IMR-90 (cell line): ENCODE measurements at regions not wholly inside any gene's neighbourhood (a gene's known extent, or its start where the extent isn't known, plus 50 kb on each side); places are given as distances from the start of the nearest gene placed in this dataset.

Experiments
- ATAC-seq: fragments of 200-7000 bp; cut with Tn5 transposase; 2 replicates; pipeline ENCODE4 v1.9.1; 2020; ENCODE audit warnings: low read depth, mild to moderate bottlenecking, moderate library complexity
- BruUV-seq: library from RNA; stranded (reverse); fragments of 400-500 nt; replicated peaks from 2 replicates; lab custom pipeline; 2021; lab: Mats Ljungman, UMichigan
- CTCF ChIA-PET: fragments of 300-600 bp; formaldehyde crosslinking; extraction: SDS; loops from one replicate; lab custom pipeline; 2021; ENCODE audit warnings: antibody characterized with exemption; lab: Yijun Ruan, JAX
- POLR2A ChIA-PET: fragments of 300-600 bp; sonication (Branson Sonifier 250); formaldehyde crosslinking; loops from one replicate; lab custom pipeline; 2022; ENCODE audit warnings: antibody characterized with exemption; ENCODE audit not compliant: unreplicated experiment; lab: Charles Lee
- DNase-seq: peaks from one replicate; pipeline ENCODE4 v3.0.0; 2013
- H2AFZ ChIP-seq: replicated peaks from 2 replicates; pipeline ENCODE3; 2013; ENCODE audit warnings: low read length, mild to moderate bottlenecking; ENCODE audit not compliant: poor library complexity
- H2AK5ac ChIP-seq: 2 replicates; pipeline ENCODE4 v1.6.1; 2013; ENCODE audit warnings: low read depth, low read length, inconsistent platforms
- H2AK9ac ChIP-seq: replicated peaks from 2 replicates; pipeline ENCODE3; 2013; ENCODE audit warnings: mild to moderate bottlenecking, low read depth, low read length, moderate library complexity; ENCODE audit not compliant: poor library complexity
- H2BK120ac ChIP-seq: 2 replicates; pipeline ENCODE4 v1.6.1; 2013; ENCODE audit warnings: low read depth, low read length, inconsistent platforms
- H2BK15ac ChIP-seq: 3 replicates; pipeline ENCODE4 v1.6.1; 2013; ENCODE audit warnings: low read depth, low read length, inconsistent platforms
- H2BK20ac ChIP-seq: 2 replicates; pipeline ENCODE4 v1.6.1; 2013; ENCODE audit warnings: low read depth, mild to moderate bottlenecking, inconsistent platforms, low read length, moderate library complexity
- H2BK5ac ChIP-seq: 2 replicates; pipeline ENCODE4 v1.6.1; 2013; ENCODE audit warnings: mild to moderate bottlenecking, low read depth, low read length, inconsistent platforms; ENCODE audit not compliant: poor library complexity, severe bottlenecking
- H3K14ac ChIP-seq: replicated peaks from 2 replicates; pipeline ENCODE4 v1.6.1; 2013; ENCODE audit warnings: low read depth, low read length, inconsistent platforms
- H3K18ac ChIP-seq: 2 replicates; pipeline ENCODE4 v1.6.1; 2013; ENCODE audit warnings: low read depth, low read length, control low read depth
- H3K23ac ChIP-seq: 2 replicates; pipeline ENCODE4 v1.6.1; 2013; ENCODE audit warnings: low read depth, low read length, inconsistent platforms
- H3K27ac ChIP-seq: 2 replicates; pipeline ENCODE4 v1.5.1; 2013; ENCODE audit warnings: mild to moderate bottlenecking, control low read depth, low read length; ENCODE audit not compliant: insufficient read depth
- H3K27me3 ChIP-seq: 2 replicates; pipeline ENCODE4 v1.6.1; 2013; ENCODE audit warnings: low read length; ENCODE audit not compliant: control insufficient read depth, insufficient read depth
- H3K36me3 ChIP-seq: 2 replicates; pipeline ENCODE4 v1.6.1; 2013; ENCODE audit warnings: low read length, mixed read lengths; ENCODE audit not compliant: control insufficient read depth, insufficient read depth
- H3K4ac ChIP-seq: 2 replicates; pipeline ENCODE4 v1.6.1; 2013; ENCODE audit warnings: low read depth, low read length, inconsistent platforms
- H3K4me1 ChIP-seq: 2 replicates; pipeline ENCODE4 v1.6.1; 2013; ENCODE audit warnings: low read length, mixed read lengths; ENCODE audit not compliant: control insufficient read depth, insufficient read depth
- H3K4me2 ChIP-seq: 2 replicates; pipeline ENCODE4 v1.6.1; 2013; ENCODE audit warnings: low read depth, mild to moderate bottlenecking, control low read depth, low read length, moderate library complexity
- H3K4me3 ChIP-seq: 2 replicates; pipeline ENCODE4 v1.5.1; 2013; ENCODE audit warnings: low read depth, mild to moderate bottlenecking, control low read depth, low read length, moderate library complexity; ENCODE audit not compliant: insufficient read depth
- H3K56ac ChIP-seq: 2 replicates; pipeline ENCODE4 v1.6.1; 2013; ENCODE audit warnings: low read length, inconsistent platforms; ENCODE audit not compliant: insufficient read depth; ENCODE audit errors: extremely low read depth
- H3K79me1 ChIP-seq, 2 experiments: 2 replicates each; pipeline ENCODE4 v1.6.1; 2013; ENCODE audit warnings: low read length in 2 of 2, inconsistent platforms in 1 of 2, low read depth in 1 of 2
- H3K9ac ChIP-seq: 2 replicates; pipeline ENCODE4 v1.6.1; 2013; ENCODE audit warnings: low read depth, low read length, control low read depth
- H3K9me1 ChIP-seq: 2 replicates; pipeline ENCODE4 v1.6.1; 2013; ENCODE audit warnings: low read length, inconsistent platforms; ENCODE audit not compliant: insufficient read depth
- H3K9me3 ChIP-seq: 2 replicates; pipeline ENCODE4 v1.6.1; 2013; ENCODE audit warnings: low read length; ENCODE audit not compliant: control insufficient read depth, insufficient read depth
- H4K20me1 ChIP-seq: 2 replicates; pipeline ENCODE4 v1.6.1; 2013; ENCODE audit warnings: low read length, inconsistent platforms; ENCODE audit not compliant: insufficient read depth
- H4K5ac ChIP-seq: 2 replicates; pipeline ENCODE4 v1.6.1; 2013; ENCODE audit warnings: mild to moderate bottlenecking, low read depth, low read length, control low read depth
- H4K8ac ChIP-seq, 2 experiments: 2 replicates each; pipeline ENCODE4 v1.6.1; 2013; ENCODE audit warnings: low read depth in 2 of 2, low read length in 2 of 2, control low read depth in 1 of 2, inconsistent platforms in 1 of 2
- H4K91ac ChIP-seq: 2 replicates; pipeline ENCODE4 v1.6.1; 2013; ENCODE audit warnings: low read depth, low read length, inconsistent platforms; ENCODE audit not compliant: insufficient read depth
- CEBPB ChIP-seq: IDR thresholded peaks from 2 replicates; pipeline ENCODE4 v1.6.1; 2012; ENCODE audit warnings: low read depth, low read length, improper control_type of control experiment
- CTCF ChIP-seq: conservative IDR thresholded peaks from 2 replicates; pipeline ENCODE4 v1.5.1; 2012; ENCODE audit warnings: mild to moderate bottlenecking, low read depth, low read length, improper control_type of control experiment
- FOS ChIP-seq: fragments of 150-350 bp; IDR thresholded peaks from 2 replicates; pipeline ENCODE4 v1.6.1; 2016; ENCODE audit warnings: low read depth, low read length
- MAFK ChIP-seq: IDR thresholded peaks from 2 replicates; pipeline ENCODE4 v1.6.1; 2012; ENCODE audit warnings: low read depth, low read length, improper control_type of control experiment
- MAZ ChIP-seq: IDR thresholded peaks from 2 replicates; pipeline ENCODE4 v1.6.1; 2012; ENCODE audit warnings: low read depth, mild to moderate bottlenecking, low read length, improper control_type of control experiment, moderate library complexity, borderline replicate concordance
- MXI1 ChIP-seq: IDR thresholded peaks from 2 replicates; pipeline ENCODE4 v1.6.1; 2012; ENCODE audit warnings: low read depth, mild to moderate bottlenecking, low read length, moderate library complexity, borderline replicate concordance
- NFE2L2 ChIP-seq: fragments of 150-350 bp; IDR thresholded peaks from 2 replicates; pipeline ENCODE4 v1.6.1; 2016; ENCODE audit warnings: low read depth, mild to moderate bottlenecking, low read length
- POLR2A ChIP-seq: IDR thresholded peaks from 2 replicates; pipeline ENCODE4 v1.6.1; 2012; ENCODE audit warnings: mild to moderate bottlenecking, low read depth, low read length
- RAD21 ChIP-seq: IDR thresholded peaks from 2 replicates; pipeline ENCODE4 v1.6.1; 2012; ENCODE audit warnings: low read length, improper control_type of control experiment
- RFX5 ChIP-seq: IDR thresholded peaks from 2 replicates; pipeline ENCODE4 v1.8.0; 2012; ENCODE audit warnings: low read depth, mild to moderate bottlenecking, low read length, moderate library complexity
- SMC3 ChIP-seq: fragments of 150-350 bp; IDR thresholded peaks from 2 replicates; pipeline ENCODE4 v1.6.1; 2016; ENCODE audit warnings: low read depth, mild to moderate bottlenecking, antibody characterized with exemption, low read length, moderate library complexity
- WGBS, 2 experiments: methylation state at CpG; one replicate each; pipeline versions ENCODE4 v1.1.5 to v1.1.7; 2013; ENCODE audit warnings: missing lambda C conversion rate in 2 of 2; ENCODE audit not compliant: insufficient read length in 1 of 2; ENCODE audit errors: extremely low coverage in 2 of 2; 5-methylcytosine and 5-hydroxymethylcytosine counted together
- dilution Hi-C: fragments of 300-500 bp; cut with HindIII; formaldehyde crosslinking; loops from one replicate; pipeline ENCODE4 v1.14.3; 2018; ENCODE audit warnings: low sequenced_read_pairs; ENCODE audit not compliant: unreplicated experiment
- in situ Hi-C: fragments of 300-500 bp; cut with MboI; formaldehyde crosslinking; loops from 3 replicates; pipeline ENCODE4 v1.14.3; 2019; ENCODE audit warnings: low sequenced_read_pairs, inconsistent platforms, mixed read lengths
- intact Hi-C: fragments of 100-400 bp; cut with micrococcal nuclease; formaldehyde crosslinking; loops from 2 replicates; pipeline ENCODE4 v1.10.0; 2022

- Histone ChIP-seq H2AK9ac (no peak overlapping the region), H3K56ac (no peak overlapping the region), H3K4ac (no peak overlapping the region), H4K91ac (no peak overlapping the region), H3K9me3 (no peaks in the 10 kb centered on the region), H2BK120ac (no peak overlapping the region), H2BK5ac (no peak overlapping the region), H2BK20ac (no peak overlapping the region), H3K9ac (no peak overlapping the region), H3K36me3 (no peaks in the 10 kb centered on the region), H2AK5ac (no peak overlapping the region), H3K4me1 (no peaks in the 10 kb centered on the region), H2AFZ (no peak overlapping the region), H3K27me3 (peaks cover 28% of the 10 kb centered on the region), H3K14ac (no peak overlapping the region), H4K20me1 (peaks cover 5% of the 10 kb centered on the region; the same call in 1 of the 2 replicates), H3K23ac (no peak overlapping the region), H3K4me3 (no peak overlapping the region), H3K9me1 (peaks cover 4% of the 10 kb centered on the region; the same call in 1 of the 2 replicates), H3K79me1 (no peaks in the 10 kb centered on the region), H4K8ac (no peak overlapping the region), H4K5ac (no peak overlapping the region), H3K4me2 (no peak overlapping the region), H3K18ac (no peak overlapping the region), H2BK15ac (no peak overlapping the region), H3K27ac (no peak overlapping the region)
- in situ Hi-C loops (no loop called here), intact Hi-C loops (no loop called here), dilution Hi-C loops (no loop called here)
- POLR2A ChIA-PET, result no interaction called here
- no peak for DNase-seq
- ATAC-seq, result no peak
- BruUV-seq, result no TSS peak
- TF ChIP-seq MAZ (no peak), CEBPB (no peak), POLR2A (no peak), FOS (no peak), RFX5 (no peak), SMC3 (no peak), RAD21 (no peak), MAFK (no peak), NFE2L2 (no peak), CTCF (no peak), MXI1 (no peak)
- WGBS, 2 experiments, result no CpG with 5 or more reads among the region's 9 CpGs
- CTCF ChIA-PET, result no interaction called here
Observed at GRCh38 chr21:38619992-38620479, 121.8 kb upstream of the ERG start.
